ENCODE measurements at regions not wholly inside any gene's neighbourhood (a gene's known extent, or its start where the extent isn't known, plus 50 kb on each side); places are given as distances from the start of the nearest gene placed in this dataset.

- no peak for DNase-seq (ENCODE audit: low spot score)
- no peak overlapping the region for H3K27ac ChIP-seq (replicated peaks; ENCODE audit: low read length)
- no peak overlapping the region for H3K23ac ChIP-seq (ENCODE audit: low read depth, low read length, poor library complexity)
- no peaks in the 10 kb centered on the region for H3K79me1 ChIP-seq (ENCODE audit: low read depth, low read length)
- H4K8ac ChIP-seq (ENCODE audit: low read depth, low read length), result no peak overlapping the region
- no peak overlapping the region for H3K4ac ChIP-seq (ENCODE audit: low read length)
- no peaks in the 10 kb centered on the region for H3K36me3 ChIP-seq (replicated peaks in 1 of 2; ENCODE audit: control insufficient read depth in 2 of 2, insufficient read depth in 2 of 2, low read length in 2 of 2)
- H3K9me3 ChIP-seq (replicated peaks in 1 of 2; ENCODE audit: control insufficient read depth in 2 of 2, insufficient read depth in 1 of 2, low read depth in 1 of 2, low read length in 2 of 2), result no peaks in the 10 kb centered on the region
- no peaks in the 10 kb centered on the region for H3K4me1 ChIP-seq (ENCODE audit: control insufficient read depth in 2 of 2, insufficient read depth in 1 of 2, low read depth in 1 of 2, low read length in 2 of 2)
- no peak overlapping the region for H3K9ac ChIP-seq (ENCODE audit: low read depth, low read length, poor library complexity)
- H2BK5ac ChIP-seq (ENCODE audit: low read length), result no peak overlapping the region
- no peak overlapping the region for H3K4me3 ChIP-seq (ENCODE audit: low read length in 2 of 2)
- H3K4me2 ChIP-seq (ENCODE audit: insufficient read depth, low read length, poor library complexity, severe bottlenecking), result no peak overlapping the region
- H2AK5ac ChIP-seq (ENCODE audit: low read depth, low read length), result no peak overlapping the region
- no peak overlapping the region for H2BK120ac ChIP-seq (ENCODE audit: low read depth, low read length)
- no peak overlapping the region for H2BK12ac ChIP-seq (ENCODE audit: low read length)
- H4K91ac ChIP-seq (ENCODE audit: low read depth, low read length, poor library complexity), result no peak overlapping the region
- no peak overlapping the region for H2BK15ac ChIP-seq (ENCODE audit: low read length)
- WGBS, 2 donors (ENCODE audit: extremely low coverage in 2 of 2, insufficient read length in 2 of 2, insufficient replicate concordance in 1 of 2), result no CpG with 5 or more reads among the region's 2 CpGs
- peaks cover 0 to 12% (median 0%) of the 10 kb centered on the region in 3 experiments for H3K27me3 ChIP-seq (ENCODE audit: control insufficient read depth in 3 of 3, insufficient read depth in 3 of 3, low read depth in 1 of 3, low read length in 3 of 3)
- no peak overlapping the region for H2AFZ ChIP-seq (ENCODE audit: low read length)
- H3K18ac ChIP-seq (ENCODE audit: low read length), result no peak overlapping the region
- H3K14ac ChIP-seq (ENCODE audit: low read length), result no peak overlapping the region
Measured at GRCh38 chr13:110005563-110005962, 219.2 kb upstream of the IRS2 start.

- Histone ChIP-seq H4K8ac (ENCODE audit: low read depth, low read length) (no peak overlapping the region), H2BK5ac (ENCODE audit: low read length) (no peak overlapping the region), H3K18ac (ENCODE audit: low read length) (no peak overlapping the region), H3K9me3 (replicated peaks in 1 of 2; ENCODE audit: control insufficient read depth in 2 of 2, insufficient read depth in 1 of 2, low read depth in 1 of 2, low read length in 2 of 2) (no peaks in the 10 kb centered on the region), H3K4me2 (ENCODE audit: insufficient read depth, low read length, poor library complexity, severe bottlenecking) (no peak overlapping the region), H3K4ac (ENCODE audit: low read length) (no peak overlapping the region), H3K27me3 (ENCODE audit: control insufficient read depth in 3 of 3, insufficient read depth in 3 of 3, low read depth in 1 of 3, low read length in 3 of 3) (peaks cover 0 to 15% (median 0%) of the 10 kb centered on the region in 3 experiments), H2AFZ (ENCODE audit: low read length) (no peak overlapping the region), H3K4me1 (ENCODE audit: control insufficient read depth in 2 of 2, insufficient read depth in 1 of 2, low read depth in 1 of 2, low read length in 2 of 2) (peaks cover 0 to 2% of the 10 kb centered on the region in 2 donors), H3K36me3 (replicated peaks in 1 of 2; ENCODE audit: control insufficient read depth in 2 of 2, insufficient read depth in 2 of 2, low read length in 2 of 2) (no peaks in the 10 kb centered on the region), H2BK120ac (ENCODE audit: low read depth, low read length) (no peak overlapping the region), H2BK12ac (ENCODE audit: low read length) (no peak overlapping the region), H3K9ac (ENCODE audit: low read depth, low read length, poor library complexity) (no peak overlapping the region), H3K4me3 (ENCODE audit: low read length in 2 of 2) (no peak overlapping the region), H3K14ac (ENCODE audit: low read length) (no peak overlapping the region), H2AK5ac (ENCODE audit: low read depth, low read length) (no peak overlapping the region), H3K79me1 (ENCODE audit: low read depth, low read length) (no peaks in the 10 kb centered on the region), H2BK15ac (ENCODE audit: low read length) (no peak overlapping the region), H3K23ac (ENCODE audit: low read depth, low read length, poor library complexity) (no peak overlapping the region), H4K91ac (ENCODE audit: low read depth, low read length, poor library complexity) (no peak overlapping the region), H3K27ac (replicated peaks; ENCODE audit: low read length) (no peak overlapping the region)
- WGBS, 2 donors (ENCODE audit: extremely low coverage in 2 of 2, insufficient read length in 2 of 2, insufficient replicate concordance in 1 of 2), result no CpG with 5 or more reads among the region's 2 CpGs
- no peak for DNase-seq (ENCODE audit: low spot score)
Measured at GRCh38 chr13:110004814-110005213, 218.4 kb upstream of the IRS2 start.

- Histone ChIP-seq H2BK12ac (ENCODE audit: low read length) (no peak overlapping the region), H2AK5ac (ENCODE audit: low read depth, low read length) (no peak overlapping the region), H4K91ac (ENCODE audit: low read depth, low read length, poor library complexity) (no peak overlapping the region), H3K4ac (ENCODE audit: low read length) (no peak overlapping the region), H3K4me3 (ENCODE audit: low read length in 2 of 2) (no peak overlapping the region), H2BK120ac (ENCODE audit: low read depth, low read length) (no peak overlapping the region), H3K9ac (ENCODE audit: low read depth, low read length, poor library complexity) (no peak overlapping the region), H2BK5ac (ENCODE audit: low read length) (no peak overlapping the region), H3K27ac (replicated peaks; ENCODE audit: low read length) (no peak overlapping the region), H2BK15ac (ENCODE audit: low read length) (no peak overlapping the region), H3K27me3 (ENCODE audit: control insufficient read depth in 3 of 3, insufficient read depth in 3 of 3, low read depth in 1 of 3, low read length in 3 of 3) (peaks cover 0 to 20% (median 0%) of the 10 kb centered on the region in 3 experiments), H3K9me3 (replicated peaks in 1 of 2; ENCODE audit: control insufficient read depth in 2 of 2, insufficient read depth in 1 of 2, low read depth in 1 of 2, low read length in 2 of 2) (no peaks in the 10 kb centered on the region), H3K4me2 (ENCODE audit: insufficient read depth, low read length, poor library complexity, severe bottlenecking) (no peak overlapping the region), H3K36me3 (replicated peaks in 1 of 2; ENCODE audit: control insufficient read depth in 2 of 2, insufficient read depth in 2 of 2, low read length in 2 of 2) (no peaks in the 10 kb centered on the region), H3K4me1 (ENCODE audit: control insufficient read depth in 2 of 2, insufficient read depth in 1 of 2, low read depth in 1 of 2, low read length in 2 of 2) (peaks cover 0 to 2% of the 10 kb centered on the region in 2 donors), H4K8ac (ENCODE audit: low read depth, low read length) (no peak overlapping the region), H2AFZ (ENCODE audit: low read length) (no peak overlapping the region), H3K18ac (ENCODE audit: low read length) (no peak overlapping the region), H3K79me1 (ENCODE audit: low read depth, low read length) (no peaks in the 10 kb centered on the region), H3K14ac (ENCODE audit: low read length) (no peak overlapping the region), H3K23ac (ENCODE audit: low read depth, low read length, poor library complexity) (no peak overlapping the region)
- no peak for DNase-seq (ENCODE audit: low spot score)
- no CpG with 5 or more reads among the region's 7 CpGs for WGBS, 2 donors (ENCODE audit: extremely low coverage in 2 of 2, insufficient read length in 2 of 2, insufficient replicate concordance in 1 of 2)
Measured at GRCh38 chr13:110001670-110002275, 215.4 kb upstream of the IRS2 start.

GRCh38 chr13:110000534-110001345, 214.4 kb upstream of the IRS2 start:
- H3K9ac ChIP-seq (ENCODE audit: low read depth, low read length, poor library complexity), result no peak overlapping the region
- no peaks in the 10 kb centered on the region for H3K9me3 ChIP-seq (replicated peaks in 1 of 2; ENCODE audit: control insufficient read depth in 2 of 2, insufficient read depth in 1 of 2, low read depth in 1 of 2, low read length in 2 of 2)
- no peak overlapping the region for H3K4me3 ChIP-seq (ENCODE audit: low read length in 2 of 2)
- no peak overlapping the region for H3K4me2 ChIP-seq (ENCODE audit: insufficient read depth, low read length, poor library complexity, severe bottlenecking)
- no peak overlapping the region for H2BK15ac ChIP-seq (ENCODE audit: low read length)
- H3K36me3 ChIP-seq (replicated peaks in 1 of 2; ENCODE audit: control insufficient read depth in 2 of 2, insufficient read depth in 2 of 2, low read length in 2 of 2), result no peaks in the 10 kb centered on the region
- H2AK5ac ChIP-seq (ENCODE audit: low read depth, low read length), result no peak overlapping the region
- no peak for DNase-seq (ENCODE audit: low spot score)
- H4K91ac ChIP-seq (ENCODE audit: low read depth, low read length, poor library complexity), result no peak overlapping the region
- H3K27me3 ChIP-seq (ENCODE audit: control insufficient read depth in 3 of 3, insufficient read depth in 3 of 3, low read depth in 1 of 3, low read length in 3 of 3), result peaks cover 0 to 20% (median 0%) of the 10 kb centered on the region in 3 experiments
- no peak overlapping the region for H4K8ac ChIP-seq (ENCODE audit: low read depth, low read length)
- no peak overlapping the region for H2BK5ac ChIP-seq (ENCODE audit: low read length)
- H3K4ac ChIP-seq (ENCODE audit: low read length), result no peak overlapping the region
- H2AFZ ChIP-seq (ENCODE audit: low read length), result no peak overlapping the region
- no peak overlapping the region for H3K23ac ChIP-seq (ENCODE audit: low read depth, low read length, poor library complexity)
- no CpG with 5 or more reads among the region's 12 CpGs for WGBS, 2 donors (ENCODE audit: extremely low coverage in 2 of 2, insufficient read length in 2 of 2, insufficient replicate concordance in 1 of 2)
- no peak overlapping the region for H3K27ac ChIP-seq (replicated peaks; ENCODE audit: low read length)
- H3K4me1 ChIP-seq (ENCODE audit: control insufficient read depth in 2 of 2, insufficient read depth in 1 of 2, low read depth in 1 of 2, low read length in 2 of 2), result peaks cover 0 to 2% of the 10 kb centered on the region in 2 donors
- no peak overlapping the region for H3K14ac ChIP-seq (ENCODE audit: low read length)
- H2BK12ac ChIP-seq (ENCODE audit: low read length), result no peak overlapping the region
- H2BK120ac ChIP-seq (ENCODE audit: low read depth, low read length), result no peak overlapping the region
- no peak overlapping the region for H3K18ac ChIP-seq (ENCODE audit: low read length)
- no peaks in the 10 kb centered on the region for H3K79me1 ChIP-seq (ENCODE audit: low read depth, low read length)
